HG02938 (cell line): ENCODE measurements at regions not wholly inside any gene's neighbourhood (a gene's known extent, or its start where the extent isn't known, plus 50 kb on each side); places are given as distances from the start of the nearest gene placed in this dataset.

Experiments
- ATAC-seq: cut with Tn5 transposase; IDR thresholded peaks from one replicate; pipeline ENCODE4 v1.9.1; 2021; ENCODE audit warnings: mild to moderate bottlenecking, moderate library complexity; ENCODE audit not compliant: unreplicated experiment

GRCh38 chr9:17846948-17847655 is 268.2 kb downstream of the SH3GL2 start:
- no peak for ATAC-seq

- ATAC-seq: no peak
Observed at GRCh38 chr9:17847908-17848307, 269.0 kb downstream of the SH3GL2 start.

GRCh38 chr9:17852108-17852507 is 273.2 kb downstream of the SH3GL2 start:
- ATAC-seq: no peak

- ATAC-seq: no peak
Observed at GRCh38 chr9:17854487-17854886, 275.6 kb downstream of the SH3GL2 start.

GRCh38 chr9:17856995-17857394 is 278.1 kb downstream of the SH3GL2 start:
- ATAC-seq: no peak

GRCh38 chr9:17859228-17859627 is 280.4 kb downstream of the SH3GL2 start:
- no peak for ATAC-seq

GRCh38 chr9:17859987-17860386 is 281.1 kb downstream of the SH3GL2 start:
- no peak for ATAC-seq

GRCh38 chr9:17862101-17862500 is 283.2 kb downstream of the SH3GL2 start:
- no peak for ATAC-seq

GRCh38 chr9:17862629-17863028 is 283.8 kb downstream of the SH3GL2 start:
- no peak for ATAC-seq

GRCh38 chr9:17863213-17863883 is 284.5 kb downstream of the SH3GL2 start:
- peak; percentile 87 for ATAC-seq

- ATAC-seq: no peak
Observed at GRCh38 chr9:17863924-17864323, 285.1 kb downstream of the SH3GL2 start.

- ATAC-seq: no peak
Observed at GRCh38 chr9:17864951-17865350, 286.1 kb downstream of the SH3GL2 start.

GRCh38 chr9:17865881-17866280 is 287.0 kb downstream of the SH3GL2 start:
- no peak for ATAC-seq

GRCh38 chr9:17870722-17871121 is 291.9 kb downstream of the SH3GL2 start:
- no peak for ATAC-seq

- ATAC-seq: peak; percentile 58
Observed at GRCh38 chr9:17871213-17871890, 292.5 kb downstream of the SH3GL2 start.

- no peak for ATAC-seq
Observed at GRCh38 chr9:17875886-17876285, 297.0 kb downstream of the SH3GL2 start.

GRCh38 chr9:17876687-17877086 is 297.8 kb downstream of the SH3GL2 start:
- ATAC-seq: no peak

GRCh38 chr9:17878810-17879370 is 300.0 kb downstream of the SH3GL2 start:
- peak; percentile 58 for ATAC-seq

- ATAC-seq: no peak
Observed at GRCh38 chr9:17881371-17881770, 302.5 kb downstream of the SH3GL2 start.

GRCh38 chr9:17882688-17883594 is 304.1 kb downstream of the SH3GL2 start:
- no peak for ATAC-seq

GRCh38 chr9:17888066-17888465 is 309.2 kb downstream of the SH3GL2 start:
- no peak for ATAC-seq
